Stimulated activated CD8-positive, alpha-beta memory T cell treated with anti-CD3 and anti-CD28 coated beads, Interleukin-7, amount 100 ng/mL, for 48 hours (primary cell): ENCODE measurements at regions not wholly inside any gene's neighbourhood (a gene's known extent, or its start where the extent isn't known, plus 50 kb on each side); places are given as distances from the start of the nearest gene placed in this dataset.

Experiments used
- DNase-seq, 2 donors: peaks; one replicate each; pipeline ENCODE4 v3.0.0-alpha.2; 2020; ENCODE audit warnings: low read depth in 1 of 2; ENCODE audit errors: extremely low read depth in 1 of 2

- DNase-seq: no peak
Measured at GRCh38 chr11:112831041-112831440, 130.2 kb upstream of the NCAM1 start.

GRCh38 chr11:112831969-112832766, 129.1 kb upstream of the NCAM1 start:
- DNase-seq: no peak

GRCh38 chr11:112834277-112834755, 126.9 kb upstream of the NCAM1 start:
- DNase-seq: no peak

- DNase-seq: no peak
Measured at GRCh38 chr11:112835591-112836255, 125.5 kb upstream of the NCAM1 start.

- no peak for DNase-seq
Measured at GRCh38 chr11:112836256-112836602, 125.0 kb upstream of the NCAM1 start.

- no peak for DNase-seq
Measured at GRCh38 chr11:112837162-112837826, 123.9 kb upstream of the NCAM1 start.

GRCh38 chr11:112839051-112839450, 122.2 kb upstream of the NCAM1 start:
- no peak for DNase-seq

- DNase-seq: no peak
Measured at GRCh38 chr11:112841729-112842128, 119.5 kb upstream of the NCAM1 start.

GRCh38 chr11:112842151-112842550, 119.1 kb upstream of the NCAM1 start:
- no peak for DNase-seq

- no peak for DNase-seq
Measured at GRCh38 chr11:112844517-112844916, 116.7 kb upstream of the NCAM1 start.

GRCh38 chr11:112847568-112847967, 113.7 kb upstream of the NCAM1 start:
- DNase-seq: no peak

- DNase-seq: no peak
Measured at GRCh38 chr11:112852143-112852866, 108.9 kb upstream of the NCAM1 start.

GRCh38 chr11:112856133-112856532, 105.1 kb upstream of the NCAM1 start:
- DNase-seq: no peak

- DNase-seq: no peak
Measured at GRCh38 chr11:112856591-112856990, 104.6 kb upstream of the NCAM1 start.

- DNase-seq: no peak
Measured at GRCh38 chr11:112858289-112859023, 102.8 kb upstream of the NCAM1 start.

- DNase-seq: no peak
Measured at GRCh38 chr11:112859787-112860186, 101.4 kb upstream of the NCAM1 start.

GRCh38 chr11:112861356-112861755, 99.9 kb upstream of the NCAM1 start:
- DNase-seq: no peak

GRCh38 chr11:112863305-112863704, 97.9 kb upstream of the NCAM1 start:
- no peak for DNase-seq

GRCh38 chr11:112864672-112865071, 96.5 kb upstream of the NCAM1 start:
- DNase-seq: no peak

- DNase-seq: no peak
Measured at GRCh38 chr11:112871909-112872500, 89.2 kb upstream of the NCAM1 start.
